Testis (tissue), 2 donors: ENCODE measurements at regions not wholly inside any gene's neighbourhood (a gene's known extent, or its start where the extent isn't known, plus 50 kb on each side); places are given as distances from the start of the nearest gene placed in this dataset.
"Not testable (repeated sequence)": the region's sequence is repeated elsewhere in the genome, so short reads cannot be mapped to it uniquely, and the experiment has no call there.

Experiments
- DNase-seq: peaks from one replicate; pipeline ENCODE4 v3.0.0-alpha.2; 2019
- H3K27ac ChIP-seq, 2 donors: fragments of 200-600 bp; sonication (generic); one replicate each; pipeline ENCODE4 v1.5.1; 2019
- H3K27me3 ChIP-seq: fragments of 200-600 bp; sonication (generic); one replicate; pipeline ENCODE4 v1.5.1; 2019
- H3K36me3 ChIP-seq: fragments of 200-600 bp; sonication (generic); one replicate; pipeline ENCODE4 v1.5.1; 2017; ENCODE audit warnings: low read depth; ENCODE audit errors: missing control alignments
- H3K4me1 ChIP-seq: fragments of 200-600 bp; sonication (generic); one replicate; pipeline ENCODE4 v1.5.1; 2019
- H3K4me3 ChIP-seq, 2 donors: fragments of 200-600 bp; sonication (generic); one replicate each; pipeline ENCODE4 v1.5.1; 2017 to 2019
- H3K9me3 ChIP-seq: fragments of 200-600 bp; sonication (generic); one replicate; pipeline ENCODE4 v1.5.1; 2017
- POLR2A ChIP-seq: fragments of 450-650 bp; IDR thresholded peaks from one replicate; pipeline ENCODE4 v1.6.1; 2017; ENCODE audit warnings: antibody characterized with exemption, mild to moderate bottlenecking, moderate library complexity
- WGBS, 2 donors: methylation state at CpG; one replicate each; pipeline ENCODE4 v1.1.5; 2018; 5-methylcytosine and 5-hydroxymethylcytosine counted together
- intact Hi-C: fragments of 100-400 bp; cut with DNase I; formaldehyde crosslinking; loops from one replicate; pipeline ENCODE4 v1.15.1; 2023; ENCODE audit warnings: low total_unique reads
- TF ChIP-seq, protein P1 (sequence below), 3 experiments: fragments of 450-650 bp in 2 of 3; fragments of 200-600 bp in 1 of 3; sonication (generic) in 1 of 3; IDR thresholded peaks; one replicate each; pipeline ENCODE4 v1.5.1; 2016 to 2019; ENCODE audit warnings: antibody characterized with exemption in 3 of 3, mild to moderate bottlenecking in 2 of 3, moderate library complexity in 1 of 3

DNA sequence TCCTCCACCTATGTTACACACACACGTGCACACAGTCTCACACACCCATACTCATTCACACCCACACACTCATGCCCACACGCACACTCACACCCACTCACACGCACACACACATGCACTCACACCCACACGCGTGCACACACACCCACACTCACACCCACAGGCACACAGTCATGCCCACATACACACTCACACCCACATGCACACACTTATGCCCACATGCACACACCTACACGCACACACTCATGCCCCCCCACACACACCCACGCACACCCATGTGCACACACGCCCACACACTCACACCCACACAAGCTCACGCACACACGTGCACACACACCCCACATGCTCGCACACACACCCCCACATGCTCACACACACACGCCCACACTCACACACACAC, 140.0 kb downstream of the F11 start:
- Histone ChIP-seq H3K27ac (no peak overlapping the region), H3K9me3 (no peaks in the 10 kb centered on the region), H3K36me3 (no peaks in the 10 kb centered on the region), H3K27me3 (no peaks in the 10 kb centered on the region), H3K4me3 (no peak overlapping the region), H3K4me1 (no peaks in the 10 kb centered on the region)
- intact Hi-C loops, result no loop called here
- DNase-seq, result no peak
- WGBS, 2 donors, result 58 to 62% methylated on average over 12 of the region's 12 CpGs
- TF ChIP-seq, protein P1, sequence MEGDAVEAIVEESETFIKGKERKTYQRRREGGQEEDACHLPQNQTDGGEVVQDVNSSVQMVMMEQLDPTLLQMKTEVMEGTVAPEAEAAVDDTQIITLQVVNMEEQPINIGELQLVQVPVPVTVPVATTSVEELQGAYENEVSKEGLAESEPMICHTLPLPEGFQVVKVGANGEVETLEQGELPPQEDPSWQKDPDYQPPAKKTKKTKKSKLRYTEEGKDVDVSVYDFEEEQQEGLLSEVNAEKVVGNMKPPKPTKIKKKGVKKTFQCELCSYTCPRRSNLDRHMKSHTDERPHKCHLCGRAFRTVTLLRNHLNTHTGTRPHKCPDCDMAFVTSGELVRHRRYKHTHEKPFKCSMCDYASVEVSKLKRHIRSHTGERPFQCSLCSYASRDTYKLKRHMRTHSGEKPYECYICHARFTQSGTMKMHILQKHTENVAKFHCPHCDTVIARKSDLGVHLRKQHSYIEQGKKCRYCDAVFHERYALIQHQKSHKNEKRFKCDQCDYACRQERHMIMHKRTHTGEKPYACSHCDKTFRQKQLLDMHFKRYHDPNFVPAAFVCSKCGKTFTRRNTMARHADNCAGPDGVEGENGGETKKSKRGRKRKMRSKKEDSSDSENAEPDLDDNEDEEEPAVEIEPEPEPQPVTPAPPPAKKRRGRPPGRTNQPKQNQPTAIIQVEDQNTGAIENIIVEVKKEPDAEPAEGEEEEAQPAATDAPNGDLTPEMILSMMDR (IDR thresholded peaks at IDR 0.05), result no peak
- no peak for TF ChIP-seq POLR2A

DNA sequence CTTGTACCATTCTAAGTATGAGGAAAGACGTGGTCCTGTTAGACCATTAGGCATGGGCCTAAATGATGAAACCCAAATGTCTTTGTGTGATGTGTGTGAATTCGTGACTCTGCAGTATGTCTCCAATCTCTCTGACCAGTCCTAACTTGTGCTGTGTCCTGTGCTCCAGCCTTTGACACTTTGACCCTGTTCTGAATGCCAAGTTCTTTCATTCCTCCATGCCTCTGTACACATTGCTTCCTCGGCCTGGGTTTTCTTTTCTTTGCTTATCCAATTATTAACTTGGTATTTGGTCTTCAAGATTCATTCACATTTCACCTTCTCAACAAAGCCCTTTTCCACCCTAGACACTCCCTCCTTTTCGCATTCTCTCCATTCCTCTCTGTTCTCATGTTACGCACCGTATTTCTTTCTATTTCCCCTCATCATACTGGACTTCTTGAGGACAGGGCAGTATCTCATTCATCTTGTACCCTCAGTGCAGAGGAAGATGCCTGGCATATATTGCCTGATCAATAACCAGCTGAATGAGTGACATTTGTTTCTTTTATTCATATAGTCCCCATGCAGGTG, 138.7 kb downstream of the F11 start:
- H3K9me3 ChIP-seq, result no peaks in the 10 kb centered on the region
- TF ChIP-seq, protein P1 (IDR thresholded peaks at IDR 0.05), result no peak
- TF ChIP-seq POLR2A, result no peak
- WGBS, 2 donors, result 71 to 77% methylated on average over 6 of the region's 6 CpGs
- no peaks in the 10 kb centered on the region for H3K27me3 ChIP-seq
- H3K4me1 ChIP-seq, result no peaks in the 10 kb centered on the region
- intact Hi-C loops, result no loop called here
- H3K36me3 ChIP-seq, result no peaks in the 10 kb centered on the region
- no peak overlapping the region for H3K27ac ChIP-seq
- DNase-seq, result no peak
- H3K4me3 ChIP-seq, result no peak overlapping the region

DNA sequence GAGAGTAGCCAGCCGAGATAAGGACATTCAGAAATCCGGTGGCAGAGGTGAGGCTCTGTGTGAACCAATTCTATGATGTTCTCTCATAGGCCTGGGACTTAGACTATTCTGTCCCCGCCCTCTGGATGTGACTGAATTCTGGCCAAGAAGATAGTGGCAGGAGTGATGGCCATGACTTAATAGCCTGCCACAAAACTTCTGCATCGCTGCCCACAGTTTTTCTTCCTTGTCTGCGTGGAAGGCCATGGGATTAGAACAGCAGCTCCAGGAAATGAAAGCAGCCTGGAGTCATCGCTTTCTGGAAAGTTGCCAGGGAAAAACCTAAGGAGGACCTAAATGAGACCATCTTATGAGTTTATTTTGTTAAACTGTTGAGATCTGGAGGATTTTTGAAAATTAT, 134.7 kb downstream of the F11 start:
- H3K4me3 ChIP-seq, result no peak overlapping the region
- H3K36me3 ChIP-seq, result no peaks in the 10 kb centered on the region
- intact Hi-C loops, result no loop called here
- no peaks in the 10 kb centered on the region for H3K27me3 ChIP-seq
- no peak overlapping the region for H3K27ac ChIP-seq
- no peaks in the 10 kb centered on the region for H3K9me3 ChIP-seq
- TF ChIP-seq POLR2A, result no peak
- TF ChIP-seq, protein P1 (IDR thresholded peaks at IDR 0.05), result no peak
- no peaks in the 10 kb centered on the region for H3K4me1 ChIP-seq
- DNase-seq, result no peak
- WGBS, 2 donors, result 67 to 70% methylated on average over 6 of the region's 6 CpGs

DNA sequence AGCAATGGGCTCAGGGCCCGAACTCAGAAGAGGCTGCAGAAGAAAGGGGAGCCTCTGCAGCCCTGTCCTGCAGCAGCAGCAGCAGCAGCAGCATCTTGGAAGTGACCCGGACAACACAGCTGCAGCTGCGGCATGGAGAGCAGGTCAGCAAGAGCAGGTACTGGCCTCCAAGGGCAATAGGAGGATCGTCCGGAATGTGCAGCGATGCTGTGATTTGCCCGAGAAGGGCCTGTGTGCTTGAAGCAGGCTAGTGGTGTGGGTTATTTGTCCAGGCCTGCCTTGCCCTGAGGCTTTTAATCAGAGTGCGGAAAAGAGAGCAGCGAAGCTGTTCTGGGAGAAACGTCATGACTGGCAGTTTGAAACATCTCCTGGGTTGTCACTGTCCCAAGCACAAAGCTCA, 126.0 kb downstream of the F11 start:
- H3K27ac ChIP-seq, result no peak overlapping the region
- no peaks in the 10 kb centered on the region for H3K36me3 ChIP-seq
- no peaks in the 10 kb centered on the region for H3K27me3 ChIP-seq
- intact Hi-C loops, result no loop called here
- no peaks in the 10 kb centered on the region for H3K9me3 ChIP-seq
- no peak overlapping the region for H3K4me3 ChIP-seq
- no peak for DNase-seq
- 58 to 64% methylated on average over 7 to 10 of the region's 10 CpGs for WGBS, 2 donors
- peaks cover 11% of the 10 kb centered on the region for H3K4me1 ChIP-seq
- no peak for TF ChIP-seq POLR2A
- TF ChIP-seq, protein P1 (IDR thresholded peaks at IDR 0.05), result no peak

GRCh38 chr4:186384328-186384727, 118.3 kb downstream of the F11 start:
- H3K4me3 ChIP-seq, H3K36me3 ChIP-seq, H3K27me3 ChIP-seq, intact Hi-C loops, H3K9me3 ChIP-seq, DNase-seq, H3K4me1 ChIP-seq, H3K27ac ChIP-seq: not testable (repeated sequence)
- WGBS, 2 donors, result 74 to 75% methylated on average over 1 of the region's 1 CpG
